HG03108 (cell line): ENCODE measurements at regions not wholly inside any gene's neighbourhood (a gene's known extent, or its start where the extent isn't known, plus 50 kb on each side); places are given as distances from the start of the nearest gene placed in this dataset.
"Not testable (repeated sequence)": the region's sequence is repeated elsewhere in the genome, so short reads cannot be mapped to it uniquely, and the experiment has no call there.

Experiments used
- ATAC-seq: cut with Tn5 transposase; IDR thresholded peaks from one replicate; pipeline ENCODE4 v1.9.1; 2021; ENCODE audit warnings: moderate library complexity; ENCODE audit not compliant: unreplicated experiment

- ATAC-seq = no peak
Observed at GRCh38 chr21:35394634-35395369, 345.7 kb upstream of the RUNX1 start.

GRCh38 chr21:35394049-35394448 is 344.9 kb upstream of the RUNX1 start:
- ATAC-seq = no peak

GRCh38 chr21:35390013-35390776 is 341.1 kb upstream of the RUNX1 start:
- no peak for ATAC-seq

GRCh38 chr21:35386491-35387079 is 337.5 kb upstream of the RUNX1 start:
- no peak for ATAC-seq

- no peak for ATAC-seq
Observed at GRCh38 chr21:35384375-35384774, 335.3 kb upstream of the RUNX1 start.

GRCh38 chr21:35382696-35383095 is 333.6 kb upstream of the RUNX1 start:
- ATAC-seq = no peak

- no peak for ATAC-seq
Observed at GRCh38 chr21:35381743-35382310, 332.7 kb upstream of the RUNX1 start.

GRCh38 chr21:35380304-35380703 is 331.2 kb upstream of the RUNX1 start:
- not testable (repeated sequence) for ATAC-seq

- no peak for ATAC-seq
Observed at GRCh38 chr21:35378881-35379280, 329.8 kb upstream of the RUNX1 start.

GRCh38 chr21:35377505-35378090 is 328.5 kb upstream of the RUNX1 start:
- no peak for ATAC-seq

- no peak for ATAC-seq
Observed at GRCh38 chr21:35376406-35377135, 327.5 kb upstream of the RUNX1 start.

GRCh38 chr21:35375115-35375514 is 326.0 kb upstream of the RUNX1 start:
- ATAC-seq = no peak

- ATAC-seq = no peak
Observed at GRCh38 chr21:35373998-35374397, 324.9 kb upstream of the RUNX1 start.

GRCh38 chr21:35372201-35372600 is 323.1 kb upstream of the RUNX1 start:
- no peak for ATAC-seq

- no peak for ATAC-seq
Observed at GRCh38 chr21:35370671-35371070, 321.6 kb upstream of the RUNX1 start.

GRCh38 chr21:35370071-35370470 is 321.0 kb upstream of the RUNX1 start:
- no peak for ATAC-seq

GRCh38 chr21:35368326-35368725 is 319.2 kb upstream of the RUNX1 start:
- no peak for ATAC-seq

GRCh38 chr21:35367553-35367952 is 318.5 kb upstream of the RUNX1 start:
- ATAC-seq = no peak

- ATAC-seq = no peak
Observed at GRCh38 chr21:35366394-35367080, 317.4 kb upstream of the RUNX1 start.

- ATAC-seq = no peak
Observed at GRCh38 chr21:35363458-35363857, 314.4 kb upstream of the RUNX1 start.
